Transverse colon (tissue), 4 donors: ENCODE measurements at regions not wholly inside any gene's neighbourhood (a gene's known extent, or its start where the extent isn't known, plus 50 kb on each side); places are given as distances from the start of the nearest gene placed in this dataset.

ENCODE experiments used
- DNase-seq: peaks from one replicate; pipeline ENCODE4 v3.0.0-alpha.2; 2019
- H3K27ac ChIP-seq, 4 donors: fragments of 200-600 bp; sonication (generic); 2 replicates each; pipeline ENCODE4 v1.5.1; 2016 to 2018; ENCODE audit warnings: inconsistent platforms in 4 of 4
- H3K27me3 ChIP-seq: fragments of 200-600 bp; sonication (generic); 2 replicates; pipeline ENCODE4 v1.5.1; 2017; ENCODE audit warnings: inconsistent platforms
- H3K36me3 ChIP-seq, 4 donors: fragments of 200-600 bp; sonication (generic); 2 replicates each; pipeline ENCODE4 v1.5.1; 2017 to 2019; ENCODE audit warnings: inconsistent platforms in 4 of 4
- H3K4me1 ChIP-seq, 4 donors: fragments of 200-600 bp; sonication (generic); 2 replicates each; pipeline ENCODE4 v1.5.1; 2017 to 2020; ENCODE audit warnings: inconsistent platforms in 4 of 4
- H3K4me3 ChIP-seq, 4 donors: fragments of 200-600 bp; sonication (generic); 1 replicate in 1 of 4; 2 replicates in 3 of 4; pipeline versions ENCODE4 v1.5.1 to v1.6.1; 2017 to 2019; ENCODE audit warnings: inconsistent platforms in 4 of 4
- H3K9me3 ChIP-seq, 2 donors: fragments of 200-600 bp; sonication (generic); 2 replicates each; pipeline ENCODE4 v1.5.1; 2017 to 2019; ENCODE audit warnings: inconsistent platforms in 2 of 2
- CTCF ChIP-seq, 5 experiments: fragments of 200-600 bp in 3 of 5; fragments of 450-650 bp in 2 of 5; sonication (generic) in 3 of 5; IDR thresholded peaks; 1 replicate in 2 of 5; 2 replicates in 3 of 5; pipeline ENCODE4 v1.5.1; 2016 to 2017; ENCODE audit warnings: antibody characterized with exemption in 5 of 5, inconsistent platforms in 3 of 5, mild to moderate bottlenecking in 2 of 5, moderate library complexity in 1 of 5
- EP300 ChIP-seq: sonication (generic); formaldehyde crosslinking; IDR thresholded peaks from one replicate; pipeline ENCODE4 v1.6.1; 2017; ENCODE audit warnings: antibody characterized with exemption, low read depth
- POLR2A ChIP-seq: fragments of 450-650 bp; IDR thresholded peaks from one replicate; pipeline ENCODE4 v1.6.1; 2016; ENCODE audit warnings: antibody characterized with exemption, mild to moderate bottlenecking, moderate library complexity
- POLR2AphosphoS5 ChIP-seq, 3 donors: sonication (generic); formaldehyde crosslinking; IDR thresholded peaks; one replicate each; pipeline ENCODE4 v1.6.1; 2016; ENCODE audit warnings: antibody characterized with exemption in 3 of 3
- WGBS, 2 donors: methylation state at CpG; one replicate each; pipeline ENCODE4 v1.1.5; 2018; ENCODE audit warnings: low coverage in 1 of 2; 5-methylcytosine and 5-hydroxymethylcytosine counted together
- in situ Hi-C, 4 donors: fragments of 200-750 bp; cut with MboI; loops; one replicate each; pipeline versions ENCODE4 v1.15.0 to v1.15.1; 2017; ENCODE audit warnings: low sequenced_read_pairs in 3 of 4, low pct_ligation_motif_present in 1 of 4, low pct_unique_long_range_greater_than_20kb in 1 of 4
- intact Hi-C: fragments of 100-400 bp; cut with DNase I; formaldehyde crosslinking; loops from one replicate; pipeline ENCODE4 v1.15.1; 2023; ENCODE audit warnings: low total_unique reads

GRCh38 chr16:80018466-80018865 is 417.9 kb upstream of the MAF start:
- WGBS, 2 donors: 51 to 62% methylated on average over 2 of the region's 2 CpGs
- intact Hi-C loops: no loop called here
- Histone ChIP-seq H3K27ac (no peak overlapping the region), H3K36me3 (no peaks in the 10 kb centered on the region), H3K27me3 (no peaks in the 10 kb centered on the region), H3K4me1 (no peaks in the 10 kb centered on the region), H3K9me3 (no peaks in the 10 kb centered on the region), H3K4me3 (no peak overlapping the region)
- TF ChIP-seq POLR2A (no peak), EP300 (no peak)
- DNase-seq: no peak
- in situ Hi-C loops: no loop called here

GRCh38 chr16:80016731-80017326 is 416.3 kb upstream of the MAF start:
- H3K36me3 ChIP-seq: no peaks in the 10 kb centered on the region
- H3K9me3 ChIP-seq: no peaks in the 10 kb centered on the region
- intact Hi-C loops: no loop called here
- in situ Hi-C loops: no loop called here
- no peak overlapping the region for H3K27ac ChIP-seq
- TF ChIP-seq POLR2A: no peak
- TF ChIP-seq EP300: no peak
- no peak for TF ChIP-seq POLR2AphosphoS5 (IDR thresholded peaks at IDR 0.05)
- no peak for TF ChIP-seq CTCF (IDR thresholded peaks at IDR 0.05)
- no peaks in the 10 kb centered on the region for H3K27me3 ChIP-seq
- WGBS, 2 donors: 62 to 71% methylated on average over 9 of the region's 9 CpGs
- no peak for DNase-seq
- no peaks in the 10 kb centered on the region for H3K4me1 ChIP-seq
- H3K4me3 ChIP-seq: no peak overlapping the region

- no peaks in the 10 kb centered on the region for H3K4me1 ChIP-seq
- no peak overlapping the region for H3K4me3 ChIP-seq
- H3K9me3 ChIP-seq: no peaks in the 10 kb centered on the region
- intact Hi-C loops (no loop called here), in situ Hi-C loops (no loop called here)
- no peaks in the 10 kb centered on the region for H3K36me3 ChIP-seq
- no peak for TF ChIP-seq CTCF (IDR thresholded peaks at IDR 0.05)
- TF ChIP-seq EP300: no peak
- no peak for TF ChIP-seq POLR2A
- no peak for TF ChIP-seq POLR2AphosphoS5 (IDR thresholded peaks at IDR 0.05)
- no peak for DNase-seq
- no peaks in the 10 kb centered on the region for H3K27me3 ChIP-seq
- WGBS, 2 donors: 72 to 90% methylated on average over 5 to 6 of the region's 6 CpGs
- H3K27ac ChIP-seq: no peak overlapping the region
These were observed 415.0 kb upstream of the MAF start for GRCh38 chr16:80015566-80015965.

- Histone ChIP-seq H3K27ac (no peak overlapping the region), H3K4me1 (no peaks in the 10 kb centered on the region), H3K4me3 (no peak overlapping the region), H3K27me3 (no peaks in the 10 kb centered on the region), H3K9me3 (no peaks in the 10 kb centered on the region), H3K36me3 (no peaks in the 10 kb centered on the region)
- in situ Hi-C loops: no loop called here
- DNase-seq: no peak
- TF ChIP-seq CTCF (IDR thresholded peaks at IDR 0.05): no peak
- no peak for TF ChIP-seq EP300
- TF ChIP-seq POLR2AphosphoS5 (IDR thresholded peaks at IDR 0.05): no peak
- TF ChIP-seq POLR2A: no peak
- intact Hi-C loops: no loop called here
- WGBS, 2 donors: 17 to 45% methylated on average over 1 of the region's 1 CpG
These were observed 413.9 kb upstream of the MAF start for GRCh38 chr16:80014241-80014939.
